MM.1S (cell line): ENCODE measurements at regions not wholly inside any gene's neighbourhood (a gene's known extent, or its start where the extent isn't known, plus 50 kb on each side); places are given as distances from the start of the nearest gene placed in this dataset.

ENCODE experiments used
- DNase-seq: peaks from one replicate; pipeline ENCODE4 v3.0.0-alpha.2; 2015
- H2AFZ ChIP-seq: fragments of 300-600 bp; sonication (generic); 2 replicates; pipeline ENCODE4 v1.6.0; 2016; ENCODE audit warnings: antibody characterized with exemption, low read length
- H3F3A ChIP-seq: fragments of 300-600 bp; sonication (generic); 2 replicates; pipeline ENCODE4 v1.6.1; 2016; ENCODE audit warnings: mild to moderate bottlenecking, antibody characterized with exemption, low read length, moderate library complexity, mixed read lengths; ENCODE audit not compliant: insufficient read depth
- H3K27ac ChIP-seq: fragments of 300-600 bp; sonication (generic); 2 replicates; pipeline ENCODE4 v1.5.1; 2016; ENCODE audit warnings: mild to moderate bottlenecking, low read length
- H3K27me3 ChIP-seq: fragments of 300-600 bp; sonication (generic); replicated peaks from 2 replicates; pipeline ENCODE4 v1.6.0; 2016; ENCODE audit warnings: low read length; ENCODE audit not compliant: insufficient read depth
- H3K36me3 ChIP-seq: fragments of 300-600 bp; sonication (generic); replicated peaks from 2 replicates; pipeline ENCODE4 v1.6.1; 2016; ENCODE audit warnings: mild to moderate bottlenecking, low read length, mixed read lengths; ENCODE audit not compliant: insufficient read depth
- H3K4me1 ChIP-seq: fragments of 300-600 bp; sonication (generic); 2 replicates; pipeline ENCODE4 v1.6.1; 2016; ENCODE audit warnings: low read length, mixed read lengths
- H3K4me2 ChIP-seq: fragments of 300-600 bp; sonication (generic); 2 replicates; pipeline ENCODE4 v1.6.0; 2016; ENCODE audit warnings: low read depth, low read length
- H3K4me3 ChIP-seq: fragments of 300-600 bp; sonication (generic); 2 replicates; pipeline ENCODE4 v1.5.1; 2016; ENCODE audit warnings: low read length, mixed read lengths
- H3K79me2 ChIP-seq: fragments of 300-600 bp; sonication (generic); 2 replicates; pipeline ENCODE4 v1.6.1; 2016; ENCODE audit warnings: mixed run types, low read length, mixed read lengths
- H3K9ac ChIP-seq: fragments of 300-600 bp; sonication (generic); 2 replicates; pipeline ENCODE4 v1.6.1; 2016; ENCODE audit warnings: low read length, mixed read lengths
- H3K9me2 ChIP-seq: fragments of 300-600 bp; sonication (generic); replicated peaks from 2 replicates; pipeline ENCODE4 v1.6.1; 2016; ENCODE audit warnings: mild to moderate bottlenecking, low read length, mixed read lengths; ENCODE audit not compliant: insufficient read depth
- H3K9me3 ChIP-seq: fragments of 300-600 bp; sonication (generic); replicated peaks from 2 replicates; pipeline ENCODE4 v1.6.1; 2016; ENCODE audit warnings: mild to moderate bottlenecking, low read length, mixed read lengths; ENCODE audit not compliant: insufficient read depth
- H4K20me1 ChIP-seq: fragments of 300-600 bp; sonication (generic); 2 replicates; pipeline ENCODE4 v1.6.1; 2016; ENCODE audit warnings: mild to moderate bottlenecking, low read length, moderate library complexity, mixed read lengths; ENCODE audit not compliant: insufficient read depth
- CTCF ChIP-seq: fragments of 300-600 bp; sonication (generic); IDR thresholded peaks from 2 replicates; pipeline ENCODE4 v1.5.1; 2016; ENCODE audit warnings: antibody characterized with exemption, low read length, mixed read lengths
- EZH2 ChIP-seq: fragments of 300-600 bp; sonication (generic); optimal IDR thresholded peaks from 2 replicates; pipeline ENCODE3; 2017; ENCODE audit warnings: low read depth, mild to moderate bottlenecking, antibody characterized with exemption, low read length, mixed read lengths
- EZH2phosphoT487 ChIP-seq: fragments of 300-600 bp; sonication (generic); IDR thresholded peaks from 2 replicates; pipeline ENCODE4 v1.6.1; 2018; ENCODE audit warnings: antibody characterized with exemption, low read length

- no peak for TF ChIP-seq EZH2phosphoT487
- no peak for TF ChIP-seq EZH2
- TF ChIP-seq CTCF: no peak
- Histone ChIP-seq H3K4me1 (no peaks in the 10 kb centered on the region), H3K36me3 (no peaks in the 10 kb centered on the region)
Observed at GRCh38 chr20:58010666-58011065, 217.8 kb downstream of the ANKRD60 start.

GRCh38 chr20:58010186-58010585, 218.3 kb downstream of the ANKRD60 start:
- no peak overlapping the region for H2AFZ ChIP-seq
- no peaks in the 10 kb centered on the region for H3K79me2 ChIP-seq
- no peak overlapping the region for H3K27ac ChIP-seq
- TF ChIP-seq CTCF (no peak), EZH2phosphoT487 (no peak), EZH2 (no peak)
- H3K36me3 ChIP-seq: no peaks in the 10 kb centered on the region
- no peak overlapping the region for H3K4me3 ChIP-seq
- H3K9ac ChIP-seq: no peak overlapping the region
- DNase-seq: no peak
- peaks cover 95% of the 10 kb centered on the region for H3K27me3 ChIP-seq
- H3K4me2 ChIP-seq: no peak overlapping the region
- H3K9me2 ChIP-seq: no peaks in the 10 kb centered on the region
- no peaks in the 10 kb centered on the region for H3K9me3 ChIP-seq
- no peaks in the 10 kb centered on the region for H4K20me1 ChIP-seq
- H3F3A ChIP-seq: no peaks in the 10 kb centered on the region
- H3K4me1 ChIP-seq: no peaks in the 10 kb centered on the region

More at GRCh38 chr20:58010666-58011065, 217.8 kb downstream of the ANKRD60 start:
- H3K27ac ChIP-seq: no peak overlapping the region
- H4K20me1 ChIP-seq: no peaks in the 10 kb centered on the region
- H3K9me2 ChIP-seq: no peaks in the 10 kb centered on the region
- H3K9me3 ChIP-seq: no peaks in the 10 kb centered on the region
- DNase-seq: no peak
- H3F3A ChIP-seq: no peaks in the 10 kb centered on the region
- no peak overlapping the region for H3K4me3 ChIP-seq
- no peak overlapping the region for H2AFZ ChIP-seq
- H3K9ac ChIP-seq: no peak overlapping the region
- no peaks in the 10 kb centered on the region for H3K79me2 ChIP-seq
- peaks cover 96% of the 10 kb centered on the region for H3K27me3 ChIP-seq
- H3K4me2 ChIP-seq: no peak overlapping the region

GRCh38 chr20:58008866-58009265, 219.6 kb downstream of the ANKRD60 start:
- Histone ChIP-seq H3K9me2 (no peaks in the 10 kb centered on the region), H3K9me3 (no peaks in the 10 kb centered on the region), H3K4me2 (no peak overlapping the region), H3K4me3 (no peak overlapping the region), H4K20me1 (no peaks in the 10 kb centered on the region), H3K79me2 (no peaks in the 10 kb centered on the region), H2AFZ (no peak overlapping the region), H3K4me1 (no peaks in the 10 kb centered on the region), H3F3A (no peaks in the 10 kb centered on the region), H3K27me3 (peaks cover 97% of the 10 kb centered on the region), H3K36me3 (no peaks in the 10 kb centered on the region), H3K27ac (no peak overlapping the region), H3K9ac (no peak overlapping the region)
- TF ChIP-seq EZH2phosphoT487 (no peak), EZH2 (no peak), CTCF (no peak)
- DNase-seq: no peak
